DMS79 (cell line): ENCODE measurements at regions not wholly inside any gene's neighbourhood (a gene's known extent, or its start where the extent isn't known, plus 50 kb on each side); places are given as distances from the start of the nearest gene placed in this dataset.
A peak's percentile ranks its signal among the peaks of the same experiment; 100 is the strongest.

Experiments
- DNase-seq: peaks from one replicate; lab custom pipeline; 2025; lab: John Stamatoyannopoulos, UW

DNA sequence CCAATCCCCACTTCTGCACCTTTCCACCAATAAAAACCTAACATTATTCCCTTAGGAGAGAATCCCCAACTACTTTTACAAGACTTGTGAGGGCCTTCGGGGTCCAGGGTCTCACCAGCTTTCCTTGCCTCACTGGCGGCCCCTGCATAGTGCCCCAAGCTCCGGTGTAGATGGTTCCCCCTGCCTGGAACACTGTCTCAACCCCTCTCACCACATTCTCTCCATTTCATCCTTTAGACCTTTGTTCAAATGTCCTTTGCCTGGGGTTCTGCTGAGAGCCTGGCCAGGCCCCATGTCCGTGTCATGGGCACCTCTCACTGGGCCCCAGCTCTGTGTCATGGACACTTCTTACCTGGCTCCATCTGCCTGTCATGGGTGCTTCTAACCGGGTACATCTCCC, 64.5 kb upstream of the SORCS3 start:
- no peak for DNase-seq

DNA sequence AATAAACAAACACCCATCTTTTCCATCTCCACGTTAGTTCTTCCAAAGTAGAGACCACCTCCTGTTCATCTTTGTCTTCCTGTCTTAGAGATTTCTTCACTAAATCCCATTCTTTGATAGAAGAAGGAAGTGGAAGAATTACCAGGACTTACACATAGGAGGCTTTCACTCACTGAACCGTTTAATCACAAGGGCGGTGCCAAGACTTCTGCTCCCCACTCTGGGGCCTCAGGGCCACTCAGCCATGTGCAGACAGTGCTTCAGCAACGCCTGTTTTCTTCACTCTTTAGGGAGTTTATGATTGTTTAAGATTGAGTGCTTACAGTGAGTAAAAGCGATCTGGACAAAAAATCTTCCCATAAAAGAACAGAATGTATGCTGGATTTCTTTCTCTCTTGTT, 63.9 kb upstream of the SORCS3 start:
- DNase-seq = no peak

DNA sequence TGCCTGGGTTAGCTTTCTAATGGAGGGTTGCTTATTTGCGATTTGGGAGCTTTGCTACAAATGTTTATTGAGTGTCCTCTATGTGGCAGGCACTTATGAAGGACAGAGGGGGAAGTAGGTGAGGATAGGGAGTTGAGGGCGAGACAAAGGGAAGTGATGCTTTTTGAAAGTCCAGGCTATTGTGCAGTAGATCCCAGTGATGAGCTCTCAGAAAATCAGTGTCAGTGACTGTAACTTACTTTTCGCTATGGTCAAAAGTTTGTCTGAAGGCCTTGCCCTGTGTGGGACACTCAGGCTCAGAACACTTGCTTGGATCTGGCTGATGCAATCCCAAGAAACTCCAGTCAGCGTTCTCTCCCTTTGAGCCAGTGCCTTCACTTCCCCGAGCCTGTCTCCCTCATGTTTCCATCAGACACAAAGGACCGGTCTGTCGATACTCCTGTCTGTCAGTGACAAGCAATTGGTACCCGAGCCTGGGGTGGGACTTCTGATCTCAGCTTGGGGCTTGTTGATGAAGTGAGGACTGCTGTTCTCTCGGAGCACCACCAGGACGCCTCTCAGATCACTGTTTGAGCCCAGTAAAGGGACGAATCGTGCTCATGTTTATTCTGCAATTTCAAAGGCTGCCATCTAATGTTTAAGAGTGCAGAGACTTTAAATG, 63.1 kb upstream of the SORCS3 start:
- DNase-seq = no peak

DNA sequence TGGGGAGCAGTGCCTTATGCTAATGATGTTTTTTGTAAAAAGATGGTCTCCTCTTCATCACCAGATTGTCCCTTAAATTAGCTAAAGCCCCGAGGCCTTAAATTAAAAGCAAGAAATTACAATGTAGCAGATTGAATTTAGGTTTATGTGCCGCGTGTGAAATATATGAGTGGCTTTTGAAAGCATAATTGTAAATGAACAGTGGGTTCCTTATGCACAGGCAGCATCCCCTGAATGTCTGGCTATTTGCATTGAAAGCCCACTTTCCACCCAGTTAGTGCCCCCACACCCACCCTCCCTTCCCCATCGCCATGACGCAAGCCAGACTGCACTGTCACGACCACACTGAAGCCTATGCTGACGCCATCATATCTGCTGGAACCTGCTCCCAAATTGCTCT, 62.4 kb upstream of the SORCS3 start:
- no peak for DNase-seq

DNA sequence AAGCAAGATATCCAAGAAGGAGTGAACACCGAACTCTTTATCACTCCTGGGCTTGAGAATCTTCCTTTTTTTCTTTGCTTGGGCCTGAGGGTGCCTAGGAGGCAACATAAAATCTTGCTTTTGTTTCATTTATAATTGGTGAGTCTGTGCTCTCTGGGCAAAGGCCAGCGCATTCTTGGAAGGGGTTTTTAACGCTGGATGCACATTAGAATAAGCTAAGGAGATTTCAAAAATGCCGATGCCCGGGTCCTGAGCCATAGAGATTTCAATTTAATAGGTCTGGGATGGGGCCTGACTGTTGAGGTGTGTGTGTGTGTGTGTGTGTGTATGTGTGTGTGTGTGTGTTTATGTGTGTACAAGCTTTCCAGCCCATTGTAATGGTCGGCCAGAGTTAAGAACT, 62.0 kb upstream of the SORCS3 start:
- DNase-seq = no peak

DNA sequence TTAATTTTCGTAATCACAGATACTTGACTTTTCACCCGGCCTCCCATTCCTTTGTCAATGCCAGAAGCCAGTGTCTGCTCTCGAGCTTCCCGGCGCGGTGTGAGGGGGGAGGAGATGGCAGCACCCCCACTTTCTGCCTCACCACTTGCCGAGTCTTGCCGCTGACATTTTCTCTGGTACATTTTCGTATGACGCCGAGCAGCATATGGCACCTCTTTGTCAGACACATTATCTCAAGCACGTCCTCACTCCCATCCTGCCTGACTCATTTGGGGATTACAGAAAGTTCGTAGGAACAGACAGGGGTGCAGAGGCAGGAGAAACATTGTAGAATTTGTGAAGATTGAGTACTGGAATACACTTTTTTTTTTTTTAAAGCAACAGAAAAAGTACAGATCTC, 60.8 kb upstream of the SORCS3 start:
- DNase-seq = no peak

DNA sequence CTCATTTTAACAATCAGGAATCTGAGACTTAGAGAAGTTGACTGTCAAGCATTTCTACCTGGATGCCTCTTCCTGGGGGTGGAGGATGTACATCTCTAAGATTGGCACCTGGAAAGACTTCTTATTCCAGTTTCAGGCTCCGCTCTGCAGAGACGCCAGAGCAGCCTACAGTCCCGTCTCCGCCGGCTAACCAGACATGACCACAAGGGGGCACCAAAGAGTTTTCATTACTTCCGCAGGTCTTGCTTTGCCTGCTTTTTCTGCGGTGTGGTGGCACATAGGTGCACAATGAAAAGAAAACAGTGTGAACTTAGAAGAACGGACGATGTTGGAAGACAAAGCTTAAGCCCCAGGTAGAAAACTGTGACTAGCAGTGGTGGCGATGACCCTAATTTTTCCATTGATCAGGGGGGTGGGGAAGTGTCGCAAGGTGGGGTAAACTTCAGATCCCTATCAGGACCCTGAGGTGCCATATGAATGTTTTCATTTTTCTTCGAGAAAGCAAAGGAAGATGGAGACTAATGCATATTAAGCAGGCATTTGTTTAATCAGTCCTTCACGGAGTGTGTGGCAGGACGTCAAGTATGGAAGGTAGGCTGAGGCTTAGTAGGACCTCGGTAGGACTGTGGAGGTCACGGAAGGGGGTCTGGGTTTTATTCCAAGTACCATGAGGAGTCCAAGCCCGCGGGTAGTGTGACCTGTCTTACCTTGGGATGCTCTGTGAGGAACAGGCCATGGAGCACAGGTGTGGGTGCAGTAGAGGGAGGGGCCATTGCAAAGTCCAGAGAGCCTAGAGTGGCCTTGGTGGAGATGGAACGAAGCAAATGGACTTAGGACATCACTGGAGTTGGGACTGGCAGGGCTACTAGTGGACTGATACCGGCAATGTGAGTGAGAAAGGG, 60.1 kb upstream of the SORCS3 start:
- DNase-seq = peak; percentile 1

DNA sequence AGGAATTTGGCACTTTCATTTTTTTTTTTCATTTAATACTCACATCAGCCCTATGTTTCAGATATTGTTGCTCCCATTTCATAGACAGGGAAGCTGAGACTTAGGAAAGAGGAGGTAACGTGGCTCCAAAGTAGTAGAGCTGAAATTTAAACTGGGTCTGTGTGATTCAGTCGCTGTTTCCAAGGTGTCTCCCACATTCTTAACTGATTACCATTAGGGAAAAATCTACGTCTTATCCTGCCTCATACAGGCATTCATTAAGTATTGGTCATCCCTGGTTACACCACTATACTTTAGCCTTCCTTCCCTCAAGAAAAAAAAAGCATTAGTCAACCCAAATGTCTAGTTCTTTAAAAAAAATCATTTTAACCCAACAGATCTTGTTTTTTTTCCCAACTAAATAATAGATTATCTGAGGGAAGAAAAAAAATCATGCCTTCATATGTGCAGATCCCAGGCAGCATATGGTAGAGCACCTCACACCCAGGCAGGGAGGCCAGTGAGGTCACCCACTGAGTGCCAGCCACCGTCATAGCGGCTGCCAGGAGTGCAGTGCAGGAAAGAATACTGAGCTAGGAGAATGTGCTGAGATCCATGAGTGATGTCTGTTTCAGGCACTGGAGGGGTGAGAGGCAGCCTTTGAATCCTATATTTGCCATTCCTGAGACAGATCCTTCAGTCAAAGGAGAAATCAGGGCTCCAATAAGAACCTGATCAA, 59.0 kb upstream of the SORCS3 start:
- DNase-seq = no peak

DNA sequence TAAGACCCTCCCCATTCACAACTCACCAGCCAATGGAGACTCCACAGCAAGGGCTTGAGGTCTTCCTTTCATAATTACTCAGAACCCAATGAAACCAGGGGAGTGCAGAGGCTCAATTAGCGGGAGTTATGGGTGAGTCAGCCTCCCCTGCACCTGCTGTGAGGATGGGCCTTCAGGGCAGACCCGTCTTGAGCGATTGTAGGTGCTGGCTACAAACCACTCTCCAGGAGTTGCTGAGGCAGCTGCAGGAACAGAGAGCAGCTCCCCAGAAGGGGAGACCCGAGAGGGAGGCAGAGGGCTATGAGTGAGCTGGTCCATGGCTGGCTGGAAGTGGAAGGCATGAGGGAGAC, 58.5 kb upstream of the SORCS3 start:
- DNase-seq = no peak

DNA sequence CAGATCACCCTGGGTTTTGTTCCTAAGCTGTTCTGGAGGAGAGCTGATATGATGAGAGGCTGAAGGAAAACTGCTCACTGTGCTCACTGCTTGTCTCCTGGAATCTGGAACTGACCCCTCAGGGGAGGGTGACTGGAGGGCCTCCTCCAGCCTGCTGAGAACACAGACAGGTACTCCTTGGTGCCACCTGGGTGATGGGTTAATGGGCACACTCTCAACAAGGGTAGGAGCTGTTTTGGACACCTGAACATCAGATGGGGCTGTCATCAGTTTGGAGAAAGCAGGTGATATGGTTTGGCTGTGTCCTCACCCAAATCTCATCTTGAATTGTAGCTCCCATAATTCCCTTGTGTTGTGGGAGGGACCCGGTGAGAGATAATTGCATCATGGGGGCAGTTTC, 58.1 kb upstream of the SORCS3 start:
- no peak for DNase-seq

DNA sequence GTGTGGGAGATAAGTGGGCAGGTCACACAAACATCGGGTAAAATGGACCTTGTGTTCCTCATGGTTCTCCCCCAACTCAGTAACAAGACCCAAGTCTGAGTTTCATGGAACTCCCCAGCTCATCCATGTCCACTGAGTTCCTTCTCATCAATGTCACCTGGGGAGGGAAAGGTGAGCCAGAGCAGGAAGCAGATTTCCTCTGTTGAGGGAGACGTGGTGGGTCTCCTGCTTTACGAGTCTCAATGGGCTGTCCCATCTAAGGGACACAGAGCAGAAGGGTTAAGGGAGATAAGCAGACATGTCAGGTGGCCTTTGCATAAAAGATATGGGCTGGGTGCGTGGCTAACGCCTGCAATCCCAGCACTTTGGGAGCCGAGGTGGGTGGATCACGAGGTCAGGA, 56.5 kb upstream of the SORCS3 start:
- DNase-seq = no peak

DNA sequence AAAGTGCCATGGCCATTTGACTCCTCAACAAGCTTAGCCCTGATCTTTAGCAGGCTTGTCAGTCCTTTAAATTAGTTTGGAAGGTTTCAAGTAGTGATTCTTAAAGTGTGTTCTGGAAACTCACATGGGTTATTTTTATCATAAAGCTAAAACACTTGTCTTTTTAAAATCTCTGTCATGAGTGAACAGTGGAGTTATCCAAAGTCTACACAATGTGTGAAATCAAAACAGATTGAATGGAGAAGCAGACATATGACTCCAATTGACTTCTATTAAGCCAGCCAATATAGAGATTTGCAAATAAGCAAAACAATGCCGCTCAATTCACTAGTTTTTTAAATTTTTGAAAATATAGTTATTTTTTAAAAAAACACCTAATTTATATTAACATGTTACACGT, 53.3 kb upstream of the SORCS3 start:
- DNase-seq = no peak

DNA sequence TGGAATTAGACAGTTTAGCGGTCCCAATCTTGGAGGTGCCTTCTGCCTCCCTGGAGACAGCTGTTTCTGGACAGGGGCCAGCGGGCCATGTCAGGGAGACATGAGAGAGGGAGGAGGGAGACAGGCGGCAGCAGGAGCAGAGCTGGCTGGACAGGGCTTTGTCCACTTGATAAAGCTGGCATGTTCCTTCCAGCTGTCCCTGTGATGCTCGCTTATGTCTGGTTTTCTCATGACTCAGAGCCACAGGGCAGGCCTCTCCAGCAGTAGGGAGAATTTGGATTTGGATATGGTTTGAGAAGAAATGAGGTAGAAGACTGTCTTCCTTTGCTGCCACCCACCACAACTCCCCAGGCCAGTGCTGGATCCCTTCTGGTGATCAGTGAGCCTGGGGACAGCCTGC, 51.7 kb upstream of the SORCS3 start:
- no peak for DNase-seq

DNA sequence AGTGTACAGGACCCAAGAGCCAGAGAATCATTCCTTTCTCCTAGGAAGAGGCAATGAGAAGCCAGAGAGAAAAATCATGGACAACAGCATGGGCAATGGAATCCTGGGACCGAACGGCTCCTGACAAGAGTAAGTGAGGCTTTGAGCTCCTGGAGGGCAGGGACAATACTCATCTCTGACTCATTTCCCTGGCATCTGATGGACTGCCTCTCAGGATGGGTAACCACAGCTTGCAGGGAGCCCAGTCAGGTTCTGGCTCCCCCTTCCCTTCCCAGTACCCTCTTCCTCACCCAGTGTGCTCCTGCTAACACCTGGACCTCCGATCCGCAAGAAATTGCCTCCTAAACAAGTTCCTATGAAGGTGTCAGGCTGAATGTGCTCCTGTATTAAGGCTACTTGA, 51.2 kb upstream of the SORCS3 start:
- DNase-seq = no peak
